GM21390 (cell line): ENCODE measurements at regions not wholly inside any gene's neighbourhood (a gene's known extent, or its start where the extent isn't known, plus 50 kb on each side); places are given as distances from the start of the nearest gene placed in this dataset.
"Not testable (repeated sequence)": the region's sequence is repeated elsewhere in the genome, so short reads cannot be mapped to it uniquely, and the experiment has no call there.

Experiments
- ATAC-seq: cut with Tn5 transposase; IDR thresholded peaks from one replicate; pipeline ENCODE4 v1.9.1; 2021; ENCODE audit not compliant: unreplicated experiment

DNA sequence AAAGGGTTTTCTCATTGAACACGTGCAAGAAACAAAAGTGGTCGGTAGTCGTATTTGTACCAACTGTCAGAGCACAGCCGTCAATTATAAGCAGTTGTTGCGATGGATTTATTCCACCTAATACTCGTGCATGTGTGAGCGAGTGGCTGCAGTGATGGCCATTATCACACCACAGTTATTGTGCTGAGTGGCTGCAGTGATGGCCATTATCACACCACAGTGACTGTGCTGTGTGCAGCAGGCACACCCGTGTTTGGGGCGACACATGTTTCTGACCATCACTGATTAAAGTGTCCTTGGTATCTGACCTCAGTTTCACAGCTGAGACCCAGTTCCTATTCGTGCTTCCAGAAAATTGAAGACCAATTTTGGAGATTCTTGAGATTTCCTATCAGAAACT, 142.9 kb upstream of the PFKP start:
- no peak for ATAC-seq

DNA sequence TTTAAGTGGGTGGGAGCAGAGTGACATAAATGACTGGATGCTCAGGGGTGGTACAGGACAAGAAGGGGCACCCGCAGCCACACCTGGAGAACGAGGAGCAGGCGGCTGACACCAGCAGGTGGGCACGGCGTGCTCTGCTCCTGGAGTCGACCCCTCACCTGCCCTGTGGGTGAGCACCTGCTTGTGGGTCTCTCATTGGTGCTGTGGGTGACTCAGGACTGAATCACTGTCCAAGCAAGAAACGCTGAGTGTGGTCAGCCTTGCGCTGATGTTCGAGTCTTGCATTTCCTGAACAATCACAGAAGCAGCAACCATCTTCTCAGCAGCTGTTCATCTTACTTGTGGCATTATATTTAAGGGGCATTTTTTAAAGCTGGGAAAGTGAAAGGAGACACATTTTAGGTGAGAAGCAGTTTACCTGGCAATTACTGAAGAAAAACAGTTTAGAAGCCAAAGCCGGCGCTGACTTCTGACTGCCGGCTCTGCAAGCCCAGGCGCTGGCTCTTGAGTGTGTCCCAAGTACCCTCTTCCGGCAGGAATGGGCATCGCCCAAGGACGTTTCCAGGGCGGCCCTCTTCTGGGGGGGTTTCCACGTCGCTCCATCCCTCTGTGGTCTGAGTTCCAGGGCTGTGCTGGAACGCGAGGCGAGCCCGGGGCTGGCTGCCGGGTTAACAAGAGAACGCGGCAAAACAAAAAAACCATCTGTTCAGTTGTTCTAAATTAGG, 145.2 kb upstream of the PFKP start:
- ATAC-seq: no peak

DNA sequence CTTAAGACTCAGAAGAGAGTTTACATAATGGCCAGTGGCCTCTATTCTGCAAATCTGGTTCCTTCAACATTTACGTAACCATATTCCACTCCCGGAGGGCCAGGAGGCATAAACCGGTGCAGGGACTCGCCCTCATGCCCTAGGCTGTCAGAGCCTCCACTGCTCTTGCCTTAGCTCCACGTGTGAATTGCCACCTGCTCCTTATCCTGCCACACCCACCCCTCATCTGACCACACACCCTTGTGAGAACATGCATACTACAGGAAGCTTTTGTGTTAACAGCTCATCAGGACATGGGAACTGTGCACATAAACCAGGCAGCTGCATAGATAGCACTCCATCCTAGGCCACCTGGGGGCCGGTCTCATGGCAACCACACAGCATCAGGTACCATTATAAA, 146.7 kb upstream of the PFKP start:
- no peak for ATAC-seq

DNA sequence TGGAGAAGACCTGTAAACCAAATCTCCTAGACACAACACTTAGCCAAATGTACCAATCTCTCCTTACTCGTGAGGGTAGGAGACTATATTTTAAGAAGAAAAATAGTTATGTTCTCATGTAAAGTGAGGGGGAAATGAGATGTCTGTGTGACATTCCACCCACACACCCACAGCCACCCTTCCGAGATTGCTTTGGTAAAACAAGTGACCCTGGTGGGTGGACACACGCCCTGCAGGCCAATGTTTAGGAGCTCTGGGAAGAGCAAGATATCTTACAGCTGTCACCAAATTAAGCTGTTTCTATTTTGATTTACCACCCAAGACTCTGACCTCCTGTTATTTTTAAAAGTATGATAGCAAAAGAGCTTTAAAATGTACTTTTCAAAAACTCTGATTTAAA, 147.2 kb upstream of the PFKP start:
- no peak for ATAC-seq

DNA sequence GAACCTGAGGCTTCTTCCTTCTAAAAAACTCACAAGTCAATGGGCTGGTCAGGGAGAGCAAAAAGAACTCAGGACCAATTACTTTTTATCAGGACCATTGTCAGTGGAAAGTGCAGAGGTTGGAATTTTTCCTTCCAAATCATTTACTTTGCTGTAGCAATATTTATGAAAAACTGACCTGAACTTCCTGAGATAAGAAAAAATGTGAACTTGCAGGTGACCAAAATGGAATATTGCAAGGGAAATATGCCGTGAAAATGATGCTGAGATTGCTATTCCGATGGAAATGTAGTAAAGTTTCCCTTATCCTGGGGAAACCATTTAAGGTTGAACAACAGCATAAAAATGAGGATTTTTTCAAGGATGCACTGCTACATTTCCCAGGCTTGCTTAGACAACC, 148.3 kb upstream of the PFKP start:
- ATAC-seq: no peak

DNA sequence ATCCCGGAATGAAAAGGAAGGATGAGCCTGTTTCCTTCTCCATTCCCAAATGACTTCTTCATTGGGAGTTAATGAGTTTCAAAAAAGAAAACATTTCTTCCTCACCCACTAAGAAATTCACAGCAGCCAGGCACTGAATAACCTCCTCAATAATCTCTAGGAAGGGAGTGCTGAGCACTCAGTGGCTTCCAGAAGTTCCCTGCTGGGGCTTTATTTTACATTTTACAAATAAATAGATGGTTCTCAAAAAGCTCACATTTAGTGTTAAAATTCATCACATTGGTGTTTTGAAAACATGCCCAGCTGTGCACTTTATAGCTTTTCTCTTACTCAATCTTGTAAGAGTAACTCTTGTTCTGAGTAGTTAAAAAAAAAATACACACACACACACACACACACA, 148.9 kb upstream of the PFKP start:
- no peak for ATAC-seq

DNA sequence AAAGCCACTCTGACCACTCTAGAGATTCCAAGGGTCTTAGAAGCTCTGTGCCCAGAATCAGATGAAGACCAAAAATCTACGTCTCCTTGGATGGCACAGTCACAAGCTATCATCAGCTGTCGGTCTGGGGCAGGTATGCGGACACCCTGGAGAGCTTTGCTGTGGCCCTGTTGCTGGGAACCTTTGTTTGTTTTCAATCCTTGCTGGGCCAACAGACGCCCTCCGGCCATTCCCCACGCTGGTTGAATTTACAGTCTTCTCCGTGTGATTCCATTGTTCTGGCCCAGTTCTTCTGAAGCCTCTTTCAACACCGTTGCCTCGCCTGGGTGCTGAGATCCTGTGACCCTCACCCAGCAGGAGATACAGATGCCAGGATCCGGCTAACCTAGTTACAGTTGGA, 149.4 kb upstream of the PFKP start:
- ATAC-seq: no peak

DNA sequence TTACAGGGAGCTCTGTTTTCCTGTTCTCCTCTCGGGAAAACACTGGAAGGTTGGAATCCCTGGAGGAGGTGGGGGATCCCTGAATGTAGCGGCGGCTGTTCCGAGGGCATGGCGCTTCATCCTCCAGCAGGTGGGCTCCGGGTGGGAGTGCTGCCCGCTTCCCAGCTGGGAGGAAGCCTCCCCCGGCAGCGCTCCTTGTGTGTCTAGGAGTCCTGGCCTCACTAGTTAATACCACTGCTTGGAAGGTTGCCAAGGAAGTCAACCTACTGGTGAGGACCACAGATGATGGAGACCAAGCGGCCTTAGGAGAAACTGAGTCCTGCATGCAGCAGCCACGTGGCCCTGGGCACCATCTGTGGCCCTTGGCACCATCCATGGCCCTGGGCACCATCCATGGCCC, 151.9 kb upstream of the PFKP start:
- no peak for ATAC-seq

DNA sequence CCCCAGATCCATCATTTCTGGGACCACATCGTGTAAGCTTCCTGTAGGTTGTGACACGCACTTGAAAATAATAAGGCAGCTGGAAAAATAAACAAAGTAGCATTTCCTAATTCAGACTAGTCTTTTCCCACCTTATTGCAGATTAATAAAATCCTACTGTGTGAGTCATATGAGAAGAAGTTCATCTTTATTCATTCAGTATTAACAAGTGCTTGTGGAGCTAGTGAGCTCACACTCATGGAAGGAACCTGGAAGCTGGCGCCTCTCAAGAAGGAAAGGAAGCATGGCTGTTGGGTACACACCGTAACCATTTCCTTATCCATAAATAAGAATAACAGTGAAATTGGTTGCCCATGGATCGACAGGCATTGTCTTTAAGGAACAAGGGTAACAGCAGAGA, 152.6 kb upstream of the PFKP start:
- ATAC-seq: no peak

DNA sequence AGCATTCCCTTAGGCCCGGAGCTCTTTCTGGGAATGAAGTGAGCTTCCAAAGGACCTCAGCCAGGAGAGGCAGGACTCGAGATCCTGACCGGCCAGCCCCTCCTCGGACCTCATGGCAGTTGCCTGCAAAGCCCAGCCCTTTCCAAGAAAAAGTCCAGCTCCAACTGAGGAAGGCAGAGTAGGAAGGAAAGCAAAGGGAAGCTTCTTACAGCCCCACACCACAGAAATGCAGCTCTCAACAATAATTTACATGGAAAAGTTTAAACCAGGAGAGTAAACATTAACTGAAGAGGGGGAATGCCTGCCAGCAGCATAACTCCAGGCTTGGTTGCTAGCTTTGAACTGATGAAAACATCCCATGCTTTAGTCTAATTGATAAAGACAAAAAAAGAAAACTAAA, 153.9 kb upstream of the PFKP start:
- ATAC-seq: no peak

DNA sequence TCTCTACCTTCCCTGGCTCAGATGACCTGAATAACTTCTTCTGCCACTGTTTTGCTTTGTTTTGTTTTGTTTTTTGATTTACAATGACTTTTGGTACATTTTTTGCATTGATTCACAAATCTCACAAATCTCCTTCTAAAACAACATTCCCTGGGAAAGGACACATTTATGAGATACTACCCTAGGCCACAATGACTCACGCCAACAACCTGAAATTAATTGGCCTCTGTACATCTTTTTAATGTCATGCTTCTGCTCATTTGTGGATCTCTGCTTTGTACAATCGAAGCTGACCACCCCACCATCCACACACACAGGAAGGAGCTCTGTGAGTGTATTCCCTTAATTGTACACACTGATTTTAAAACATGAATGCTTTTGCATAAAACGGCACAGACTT, 156.7 kb upstream of the PFKP start:
- ATAC-seq: no peak

DNA sequence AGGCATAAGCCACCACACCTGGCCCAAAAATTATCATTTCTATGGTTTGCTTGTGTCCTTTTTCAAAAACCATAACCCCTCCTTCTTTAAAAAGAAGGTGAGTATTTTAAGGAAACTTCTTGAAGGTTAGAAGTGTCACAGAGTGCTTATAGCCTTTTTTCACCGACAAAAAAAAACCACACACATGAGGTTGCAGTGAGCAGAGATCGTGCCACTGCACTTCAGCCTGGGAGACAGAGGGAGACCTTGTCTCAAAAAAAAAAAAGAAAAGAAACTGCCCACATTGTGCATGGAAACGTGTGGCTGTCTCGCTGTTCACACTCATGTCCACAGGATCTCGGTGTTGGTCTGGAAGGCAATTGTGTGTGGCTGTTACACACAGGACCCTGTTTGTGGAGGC, 157.4 kb upstream of the PFKP start:
- ATAC-seq: no peak

DNA sequence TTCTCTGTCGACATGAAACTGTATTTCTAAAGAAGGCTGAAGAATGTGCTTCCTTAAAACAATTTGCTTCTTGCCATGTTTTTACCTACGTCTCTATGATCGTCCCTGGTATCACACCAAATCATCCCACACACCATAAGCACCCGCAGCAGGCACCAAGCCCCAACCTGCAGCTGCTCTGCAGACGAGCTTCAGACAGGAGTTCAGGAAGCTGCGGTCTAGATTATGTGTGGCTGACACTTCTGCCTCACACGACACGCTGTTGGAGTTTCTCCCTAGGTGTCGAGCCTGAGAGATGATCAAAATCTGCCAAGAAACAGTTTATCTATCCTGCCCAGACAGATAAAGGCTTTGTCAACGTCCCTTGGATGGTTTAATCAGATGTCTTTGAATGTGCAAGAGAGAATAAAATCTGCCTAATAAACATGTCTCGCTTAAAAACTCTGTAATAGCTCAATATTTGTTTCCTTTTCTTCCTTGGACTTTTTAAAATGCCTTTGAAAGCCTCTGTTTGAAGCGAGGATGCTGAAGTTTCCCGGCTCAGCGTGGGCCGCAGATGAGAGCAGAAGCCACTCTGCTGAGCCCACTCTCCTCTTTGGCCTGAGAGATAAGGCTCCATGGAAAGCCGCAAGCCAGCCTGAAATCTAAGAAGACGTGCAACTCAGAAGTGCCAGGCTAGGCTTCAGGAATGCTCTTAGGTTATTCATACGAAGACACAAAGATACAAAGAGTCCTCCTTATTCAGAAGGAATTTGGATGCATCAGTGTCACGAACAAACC, 158.3 kb upstream of the PFKP start:
- no peak for ATAC-seq

DNA sequence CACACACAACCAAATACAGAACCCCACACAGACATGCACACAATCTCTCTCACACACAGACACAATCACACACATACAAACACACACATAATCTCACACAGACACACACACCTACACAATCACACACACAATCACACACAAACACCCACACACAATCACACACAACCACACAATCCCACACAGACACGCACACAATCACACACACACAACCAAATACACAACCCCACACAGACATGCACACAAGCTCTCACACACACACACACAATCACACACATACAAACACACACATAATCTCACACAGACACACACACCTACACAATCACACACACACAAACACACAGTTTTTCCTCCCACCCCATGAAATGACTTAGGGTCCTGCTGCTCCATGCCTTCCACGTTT, 160.4 kb upstream of the PFKP start:
- no peak for ATAC-seq

DNA sequence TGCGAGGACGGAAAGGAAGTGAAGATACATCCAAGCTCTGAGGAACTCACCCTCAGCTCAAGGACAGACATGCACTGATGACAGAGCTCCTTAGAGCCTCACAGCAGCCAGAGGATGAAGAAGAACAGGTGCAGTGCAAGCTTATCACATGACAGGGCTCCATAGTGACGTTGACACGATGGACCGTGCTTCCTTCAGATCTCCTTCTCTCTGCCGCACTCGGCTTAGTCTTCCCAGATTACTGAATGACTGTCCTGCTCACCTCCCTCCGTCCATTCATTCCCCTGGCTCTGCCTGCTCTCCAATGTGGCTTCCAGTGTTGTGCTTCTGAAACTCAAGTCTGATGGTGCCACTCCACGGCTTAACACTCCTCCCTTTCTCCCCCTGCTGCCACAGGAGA, 161.5 kb upstream of the PFKP start:
- ATAC-seq: no peak

DNA sequence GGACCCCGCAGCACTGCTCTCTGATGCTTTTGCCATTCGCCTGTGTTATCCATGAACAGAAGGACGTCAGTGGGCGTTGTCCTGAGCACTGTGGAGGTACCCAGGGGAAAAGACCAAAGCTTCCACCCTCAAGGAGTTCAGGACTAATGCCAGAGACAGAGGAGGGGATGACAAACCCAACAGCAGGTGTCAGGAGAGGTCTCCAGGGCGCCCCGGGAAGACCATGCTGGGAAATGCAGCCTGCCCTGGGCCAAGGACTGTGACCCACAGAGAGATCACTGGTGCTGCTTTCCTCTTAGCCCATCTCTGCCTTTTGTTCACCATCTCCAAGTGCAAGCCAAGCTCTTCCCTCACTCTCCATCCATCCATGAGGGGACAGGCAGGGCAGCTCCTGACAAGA, 166.8 kb upstream of the PFKP start:
- no peak for ATAC-seq

DNA sequence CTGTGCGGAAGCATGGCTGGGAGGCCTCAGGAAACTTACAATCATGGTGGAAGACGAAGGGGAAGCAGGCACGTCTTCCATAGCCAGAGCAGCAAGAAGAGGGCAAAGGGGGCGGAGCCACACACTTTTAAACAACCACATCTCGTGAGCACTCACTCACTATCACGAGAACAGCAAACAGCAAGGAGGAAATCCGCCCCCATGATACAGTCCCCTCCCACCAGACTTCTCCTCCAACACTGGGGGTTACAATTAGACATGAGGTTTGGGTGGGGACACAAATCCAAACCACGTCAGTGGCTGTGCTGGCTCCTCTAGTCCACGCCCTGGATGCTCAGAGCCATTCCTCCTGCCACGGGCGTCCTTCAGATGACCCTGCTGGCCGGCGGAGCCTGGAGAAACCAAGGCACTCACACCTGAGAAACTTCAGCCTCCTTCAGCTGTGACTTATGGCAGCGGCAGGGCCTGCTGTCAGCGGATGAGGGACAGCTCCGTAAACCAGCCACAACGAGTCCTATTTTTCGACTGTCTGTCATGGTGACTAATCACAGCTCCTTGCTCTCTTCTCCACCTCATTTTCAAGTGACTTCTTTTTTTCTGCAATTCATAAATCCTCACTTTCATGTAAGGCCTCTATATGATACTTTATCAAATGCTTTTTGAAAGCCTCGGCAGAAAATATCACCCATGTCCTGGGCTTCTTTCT, 167.9 kb upstream of the PFKP start:
- no peak for ATAC-seq

DNA sequence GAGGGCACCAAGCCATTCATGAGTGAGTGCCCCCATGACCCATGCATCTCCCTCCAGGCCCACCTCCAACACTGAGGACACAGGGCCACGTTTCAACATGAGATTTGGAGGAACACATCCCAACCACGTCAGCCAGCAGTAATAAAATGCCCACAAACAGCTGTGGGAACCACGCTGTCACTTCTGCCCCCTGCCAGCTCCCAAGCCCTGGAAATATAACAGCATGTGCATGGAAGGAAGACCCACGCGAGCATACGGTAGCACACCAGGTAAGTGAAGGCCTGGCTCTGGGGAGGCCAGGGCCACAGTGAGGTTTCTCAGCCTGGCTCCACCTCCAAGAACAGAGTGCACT, 168.9 kb upstream of the PFKP start:
- no peak for ATAC-seq

DNA sequence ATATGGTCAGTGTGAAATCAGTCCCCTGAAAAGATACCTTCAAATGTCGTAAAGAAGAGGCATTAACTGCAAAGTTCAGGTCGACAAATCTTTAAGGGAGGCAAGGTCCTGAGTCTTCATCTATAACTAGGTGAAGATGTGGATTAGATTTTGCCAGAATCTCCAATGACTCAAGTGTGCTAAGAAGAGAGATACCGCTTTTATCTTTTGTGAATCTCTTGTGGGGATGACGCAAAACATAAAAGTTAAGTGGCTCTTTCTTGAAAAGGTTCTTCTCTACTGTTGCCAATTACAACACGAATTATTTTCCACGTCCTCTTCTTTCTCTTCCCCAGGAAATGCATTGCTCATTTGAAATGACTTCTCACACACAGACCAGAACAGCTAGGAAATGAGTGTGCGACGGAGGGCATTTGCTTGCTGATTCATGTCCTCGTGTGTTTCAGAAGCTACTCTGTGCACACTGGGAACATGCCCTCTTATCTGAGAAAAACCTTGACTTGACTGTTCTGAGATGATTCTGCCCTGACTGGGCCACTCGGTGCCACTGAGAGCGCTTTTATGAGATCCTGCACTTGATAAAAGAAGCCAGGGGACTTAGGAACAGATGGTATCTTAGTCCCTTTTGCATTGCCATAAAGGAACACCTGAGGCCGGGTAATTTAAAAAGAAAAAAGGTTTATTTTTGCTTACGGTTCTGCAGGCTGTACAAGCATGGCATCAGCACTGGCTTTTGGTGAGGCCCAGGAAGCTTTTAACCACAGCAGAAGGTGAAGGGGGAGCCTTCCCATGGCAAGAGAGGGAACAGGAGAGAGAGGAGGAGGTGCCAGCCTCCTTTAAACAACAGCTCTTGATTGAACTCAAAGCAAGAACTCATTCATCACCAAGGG, 169.5 kb upstream of the PFKP start:
- no peak for ATAC-seq

DNA sequence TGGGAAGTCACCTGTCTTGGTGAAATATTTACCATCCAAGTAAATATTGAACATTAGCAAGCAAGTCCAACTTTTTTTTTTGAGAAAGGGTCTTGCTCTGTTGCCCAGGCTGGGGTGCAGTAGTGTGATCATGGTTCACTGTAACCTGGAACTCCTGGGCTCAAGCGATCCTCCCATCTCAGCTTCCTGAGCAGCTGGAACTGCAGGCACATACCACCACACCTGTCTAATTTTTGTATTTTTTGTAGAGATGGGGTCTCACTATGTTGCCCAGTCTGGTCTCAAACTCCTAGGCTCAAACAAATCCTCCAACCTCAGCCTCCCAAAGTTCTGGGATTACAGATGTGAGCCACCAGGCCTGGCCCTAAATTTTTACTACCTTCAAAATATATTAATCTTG, 171.0 kb upstream of the PFKP start:
- not testable (repeated sequence) for ATAC-seq

DNA sequence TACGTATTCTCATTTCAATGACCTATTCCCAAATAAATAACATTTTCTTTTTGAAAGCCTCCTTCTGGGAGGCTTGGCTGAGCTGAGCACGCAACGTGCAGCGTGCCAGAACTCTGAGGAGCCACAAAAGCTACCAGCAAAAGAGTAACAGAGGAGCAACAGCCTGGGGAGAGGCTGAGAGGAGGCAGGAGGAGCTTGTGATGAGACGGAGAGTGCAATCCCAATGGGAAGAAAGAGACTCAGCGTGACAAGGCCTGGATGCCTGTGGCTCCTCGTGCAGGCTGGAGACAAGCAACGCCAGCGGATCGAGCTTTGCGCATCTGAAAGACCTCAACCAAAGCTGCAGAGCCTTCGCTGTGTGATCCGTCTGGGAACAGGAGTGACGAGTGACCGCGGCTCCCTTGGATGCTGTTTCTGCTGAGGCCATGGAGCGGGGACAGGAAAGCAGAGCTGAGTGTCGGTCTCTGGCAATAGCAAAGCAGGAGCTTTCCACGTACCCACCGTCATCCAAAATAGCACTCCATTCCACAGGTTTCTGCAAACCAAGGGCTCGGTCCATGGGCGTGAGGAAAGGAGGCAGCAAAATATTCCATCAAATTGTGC, 171.7 kb upstream of the PFKP start:
- no peak for ATAC-seq
